Sigmoid colon (tissue), 6 donors: ENCODE measurements at regions not wholly inside any gene's neighbourhood (a gene's known extent, or its start where the extent isn't known, plus 50 kb on each side); places are given as distances from the start of the nearest gene placed in this dataset.

Experiments
- DNase-seq: peaks from one replicate; pipeline ENCODE4 v3.0.0-alpha.2; 2019
- H3K27ac ChIP-seq, 4 donors: fragments of 200-600 bp; sonication (generic); one replicate each; pipeline ENCODE4 v1.5.1; 2016 to 2019; ENCODE audit warnings: mild to moderate bottlenecking in 1 of 4
- H3K27me3 ChIP-seq, 3 donors: fragments of 200-600 bp; sonication (generic); one replicate each; pipeline ENCODE4 v1.5.1; 2019; ENCODE audit warnings: mild to moderate bottlenecking in 1 of 3
- H3K36me3 ChIP-seq, 4 donors: fragments of 200-600 bp; sonication (generic); one replicate each; pipeline ENCODE4 v1.5.1; 2016 to 2019
- H3K4me1 ChIP-seq, 4 donors: fragments of 200-600 bp; sonication (generic); one replicate each; pipeline ENCODE4 v1.5.1; 2017 to 2019
- H3K4me3 ChIP-seq, 4 donors: fragments of 200-600 bp; sonication (generic); one replicate each; pipeline ENCODE4 v1.5.1; 2017 to 2019; ENCODE audit warnings: mild to moderate bottlenecking in 2 of 4, moderate library complexity in 1 of 4
- H3K9me3 ChIP-seq, 4 donors: fragments of 200-600 bp in 3 of 4; sonication (generic) in 3 of 4; one replicate each; pipeline versions ENCODE4 v1.5.1 to v1.6.1; 2013 to 2019
- EP300 ChIP-seq, 4 donors: sonication (generic); formaldehyde crosslinking; IDR thresholded peaks; one replicate each; pipeline ENCODE4 v1.6.1; 2017; ENCODE audit warnings: antibody characterized with exemption in 4 of 4
- POLR2A ChIP-seq, 2 donors: fragments of 450-650 bp; IDR thresholded peaks; one replicate each; pipeline ENCODE4 v1.6.1; 2016; ENCODE audit warnings: antibody characterized with exemption in 2 of 2, mild to moderate bottlenecking in 2 of 2, moderate library complexity in 2 of 2
- POLR2AphosphoS5 ChIP-seq, 4 donors: sonication (generic); formaldehyde crosslinking; IDR thresholded peaks; one replicate each; pipeline ENCODE4 v1.6.1; 2017; ENCODE audit warnings: antibody characterized with exemption in 4 of 4
- WGBS, 2 donors: extraction: QIAGEN DNeasy Blood & Tissue Kit; methylation state at CpG; one replicate each; pipeline ENCODE4 v1.1.7; 2013; 5-methylcytosine and 5-hydroxymethylcytosine counted together
- intact Hi-C: fragments of 100-400 bp; cut with DNase I; formaldehyde crosslinking; loops from one replicate; pipeline ENCODE4 v1.15.1; 2023
- TF ChIP-seq, protein P1 (sequence below), 4 experiments: fragments of 450-650 bp in 3 of 4; fragments of 200-600 bp in 1 of 4; IDR thresholded peaks; one replicate each; pipeline ENCODE4 v1.5.1; 2016 to 2019; ENCODE audit warnings: antibody characterized with exemption in 4 of 4, mild to moderate bottlenecking in 3 of 4, moderate library complexity in 2 of 4
- donor health status: healthy with polysubstance abuse.
- donor health status: healthy.

DNA sequence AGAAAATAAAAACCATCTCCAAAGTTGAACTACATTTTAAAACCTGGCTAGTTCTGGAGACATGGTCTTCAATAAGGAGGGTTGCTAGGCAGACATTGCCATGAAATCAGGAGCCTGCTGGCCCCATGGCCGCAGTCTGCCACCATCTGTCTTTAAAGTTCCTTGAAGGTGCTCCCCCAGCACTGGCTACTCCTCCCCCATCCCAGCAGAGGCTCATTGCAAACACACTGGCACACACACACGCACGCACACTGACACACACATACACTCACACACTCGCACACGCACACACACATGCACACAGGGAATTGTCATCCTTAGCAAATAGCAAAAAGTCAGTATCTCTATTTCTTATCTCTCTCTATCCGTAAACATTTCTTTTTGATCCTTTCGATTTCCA is 68.4 kb downstream of the ZIC5 start:
- no peaks in the 10 kb centered on the region for H3K9me3 ChIP-seq
- H3K27ac ChIP-seq, result no peak overlapping the region
- DNase-seq, result no peak
- 91 to 94% methylated on average over 7 of the region's 7 CpGs for WGBS, 2 donors
- peaks cover 3 to 84% (median 26%) of the 10 kb centered on the region in 3 donors for H3K27me3 ChIP-seq
- H3K4me3 ChIP-seq, result no peak overlapping the region
- TF ChIP-seq, protein P1, sequence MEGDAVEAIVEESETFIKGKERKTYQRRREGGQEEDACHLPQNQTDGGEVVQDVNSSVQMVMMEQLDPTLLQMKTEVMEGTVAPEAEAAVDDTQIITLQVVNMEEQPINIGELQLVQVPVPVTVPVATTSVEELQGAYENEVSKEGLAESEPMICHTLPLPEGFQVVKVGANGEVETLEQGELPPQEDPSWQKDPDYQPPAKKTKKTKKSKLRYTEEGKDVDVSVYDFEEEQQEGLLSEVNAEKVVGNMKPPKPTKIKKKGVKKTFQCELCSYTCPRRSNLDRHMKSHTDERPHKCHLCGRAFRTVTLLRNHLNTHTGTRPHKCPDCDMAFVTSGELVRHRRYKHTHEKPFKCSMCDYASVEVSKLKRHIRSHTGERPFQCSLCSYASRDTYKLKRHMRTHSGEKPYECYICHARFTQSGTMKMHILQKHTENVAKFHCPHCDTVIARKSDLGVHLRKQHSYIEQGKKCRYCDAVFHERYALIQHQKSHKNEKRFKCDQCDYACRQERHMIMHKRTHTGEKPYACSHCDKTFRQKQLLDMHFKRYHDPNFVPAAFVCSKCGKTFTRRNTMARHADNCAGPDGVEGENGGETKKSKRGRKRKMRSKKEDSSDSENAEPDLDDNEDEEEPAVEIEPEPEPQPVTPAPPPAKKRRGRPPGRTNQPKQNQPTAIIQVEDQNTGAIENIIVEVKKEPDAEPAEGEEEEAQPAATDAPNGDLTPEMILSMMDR (IDR thresholded peaks at IDR 0.05), result no peak
- TF ChIP-seq EP300 (IDR thresholded peaks at IDR 0.05), result no peak
- TF ChIP-seq POLR2AphosphoS5 (IDR thresholded peaks at IDR 0.05), result no peak
- TF ChIP-seq POLR2A (IDR thresholded peaks at IDR 0.05), result no peak
- no peaks in the 10 kb centered on the region for H3K4me1 ChIP-seq
- intact Hi-C loops, result no loop called here
- no peaks in the 10 kb centered on the region for H3K36me3 ChIP-seq

DNA sequence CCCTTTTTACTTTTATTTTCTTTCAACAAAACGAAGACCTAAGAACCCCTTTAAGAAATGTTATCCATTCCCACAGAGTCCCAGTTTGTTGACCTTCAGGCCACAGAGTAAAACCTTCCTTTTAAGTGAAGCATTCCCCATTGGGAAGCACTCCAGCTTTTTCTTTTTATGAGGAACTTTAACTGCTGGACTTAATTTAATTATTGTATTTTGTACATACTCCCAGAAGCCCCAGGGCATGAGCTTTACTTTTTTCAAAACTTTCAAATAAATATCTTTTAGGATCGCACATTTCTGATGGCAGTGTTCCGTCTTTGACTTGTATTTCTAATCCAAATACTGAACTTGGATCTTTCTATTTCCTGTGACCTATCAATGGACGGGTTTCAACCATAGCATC is 68.9 kb downstream of the ZIC5 start:
- H3K27me3 ChIP-seq, result peaks cover 3 to 84% (median 24%) of the 10 kb centered on the region in 3 donors
- no peak overlapping the region for H3K27ac ChIP-seq
- no peaks in the 10 kb centered on the region for H3K36me3 ChIP-seq
- no peaks in the 10 kb centered on the region for H3K9me3 ChIP-seq
- no peak for DNase-seq
- H3K4me3 ChIP-seq, result no peak overlapping the region
- intact Hi-C loops, result no loop called here
- no peaks in the 10 kb centered on the region for H3K4me1 ChIP-seq
- no peak for TF ChIP-seq POLR2AphosphoS5 (IDR thresholded peaks at IDR 0.05)
- TF ChIP-seq, protein P1 (IDR thresholded peaks at IDR 0.05), result no peak
- TF ChIP-seq EP300 (IDR thresholded peaks at IDR 0.05), result no peak
- no peak for TF ChIP-seq POLR2A (IDR thresholded peaks at IDR 0.05)
- 65 to 89% methylated on average over 4 of the region's 4 CpGs for WGBS, 2 donors

DNA sequence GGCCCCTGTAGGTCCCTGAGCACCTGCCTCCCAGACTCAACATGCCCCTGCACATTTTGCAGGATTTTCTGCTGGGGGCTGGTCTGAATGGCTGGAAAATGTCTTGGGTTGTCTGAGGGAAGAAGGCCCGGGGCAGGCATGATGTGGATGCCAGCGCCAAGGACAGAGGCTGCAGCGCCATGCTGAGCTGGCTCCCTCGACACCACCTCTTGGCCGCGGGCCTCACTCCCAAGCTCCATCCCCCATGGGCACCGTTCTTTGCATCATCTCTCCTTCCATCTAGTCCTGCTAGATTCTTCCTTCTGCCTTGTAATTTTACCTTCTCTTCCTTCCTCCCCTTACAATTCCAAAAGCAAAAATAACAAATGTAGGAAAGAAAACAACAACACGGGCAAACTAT is 70.6 kb downstream of the ZIC5 start:
- TF ChIP-seq, protein P1 (IDR thresholded peaks at IDR 0.05), result no peak
- no peak for TF ChIP-seq POLR2A (IDR thresholded peaks at IDR 0.05)
- no peak for TF ChIP-seq POLR2AphosphoS5 (IDR thresholded peaks at IDR 0.05)
- TF ChIP-seq EP300 (IDR thresholded peaks at IDR 0.05), result no peak
- Histone ChIP-seq H3K4me1 (peaks cover 0 to 4% (median 3%) of the 10 kb centered on the region in 4 donors), H3K36me3 (no peaks in the 10 kb centered on the region), H3K9me3 (no peaks in the 10 kb centered on the region), H3K27ac (no peak overlapping the region), H3K4me3 (no peak overlapping the region), H3K27me3 (peaks cover 11 to 86% (median 38%) of the 10 kb centered on the region in 3 donors)
- no peak for DNase-seq
- WGBS, 2 donors, result 93 to 94% methylated on average over 8 of the region's 8 CpGs
- intact Hi-C loops, result no loop called here

DNA sequence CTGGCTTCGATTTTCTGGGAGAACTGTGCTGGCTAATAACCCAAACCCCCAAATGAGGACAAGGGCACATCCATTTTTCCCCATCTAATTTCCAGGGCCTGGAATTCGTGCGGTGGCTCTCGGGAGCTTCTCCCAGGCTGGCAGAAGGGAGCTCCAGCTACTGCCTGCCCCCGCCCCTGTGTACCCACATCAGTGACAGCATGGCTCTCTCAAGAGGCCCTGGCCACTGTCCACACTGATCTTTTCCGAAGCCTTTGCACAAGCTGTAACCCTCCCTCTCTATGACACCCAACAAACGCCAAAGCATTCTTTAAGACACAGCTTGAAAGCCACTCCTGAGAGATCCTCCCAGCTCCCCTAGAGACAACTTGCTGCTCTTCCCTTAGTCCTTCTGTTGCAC is 73.1 kb downstream of the ZIC5 start:
- TF ChIP-seq POLR2AphosphoS5 (IDR thresholded peaks at IDR 0.05) (no peak), POLR2A (IDR thresholded peaks at IDR 0.05) (no peak), EP300 (IDR thresholded peaks at IDR 0.05) (no peak)
- TF ChIP-seq, protein P1 (IDR thresholded peaks at IDR 0.05), result no peak
- peaks cover 19 to 83% (median 39%) of the 10 kb centered on the region in 3 donors for H3K27me3 ChIP-seq
- WGBS, 2 donors, result 86% methylated on average over 7 of the region's 7 CpGs

DNA sequence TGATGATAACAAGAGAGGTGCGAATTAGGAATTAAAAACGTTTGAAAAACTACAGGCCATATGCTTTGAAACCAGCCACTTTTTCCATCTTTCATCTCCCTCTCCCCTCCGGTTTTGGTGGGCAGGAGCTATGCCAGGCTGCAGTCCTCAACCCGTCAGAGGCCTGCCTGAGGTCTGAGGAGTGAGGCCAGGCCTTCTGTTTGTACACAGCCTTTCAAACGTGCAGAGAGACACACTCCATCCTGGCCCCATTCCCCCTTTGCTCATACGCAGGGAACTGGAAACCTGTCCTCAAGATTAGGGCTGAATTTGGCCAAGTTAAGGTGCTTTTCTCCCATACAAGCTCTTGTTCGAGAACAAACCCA is 74.5 kb downstream of the ZIC5 start:
- no peak for DNase-seq
- Histone ChIP-seq H3K9me3 (no peaks in the 10 kb centered on the region), H3K36me3 (no peaks in the 10 kb centered on the region), H3K4me3 (no peak overlapping the region), H3K27ac (no peak overlapping the region), H3K4me1 (peaks cover 0 to 18% (median 13%) of the 10 kb centered on the region in 4 donors), H3K27me3 (peaks cover 19 to 79% (median 39%) of the 10 kb centered on the region in 3 donors)
- TF ChIP-seq POLR2AphosphoS5 (IDR thresholded peaks at IDR 0.05), result no peak
- TF ChIP-seq EP300 (IDR thresholded peaks at IDR 0.05), result no peak
- TF ChIP-seq POLR2A (IDR thresholded peaks at IDR 0.05), result no peak
- TF ChIP-seq, protein P1 (IDR thresholded peaks at IDR 0.05), result no peak
- 89% methylated on average over 7 of the region's 7 CpGs for WGBS, 2 donors
- intact Hi-C loops, result no loop called here

More for the DNA sequence above, 73.1 kb downstream of the ZIC5 start:
- Histone ChIP-seq H3K9me3 (no peaks in the 10 kb centered on the region), H3K4me1 (peaks cover 0 to 18% (median 13%) of the 10 kb centered on the region in 4 donors), H3K4me3 (no peak overlapping the region), H3K27ac (no peak overlapping the region), H3K36me3 (no peaks in the 10 kb centered on the region)
- intact Hi-C loops, result no loop called here
- DNase-seq, result no peak
